HFFc6 (cell line): ENCODE measurements at regions not wholly inside any gene's neighbourhood (a gene's known extent, or its start where the extent isn't known, plus 50 kb on each side); places are given as distances from the start of the nearest gene placed in this dataset.
A peak's percentile ranks its signal among the peaks of the same experiment; 100 is the strongest.

ENCODE experiments used
- DNase-seq: peaks from one replicate; pipeline ENCODE4 v3.0.0-alpha.2; 2018
- H3K27ac Mint-ChIP-seq: 2 replicates; pipeline ENCODE4 v1.8.0; 2020; ENCODE audit warnings: mild to moderate bottlenecking, mixed read lengths
- H3K27me3 Mint-ChIP-seq: 2 replicates; pipeline ENCODE4 v1.8.0; 2021; ENCODE audit warnings: mild to moderate bottlenecking, moderate library complexity, mixed read lengths; ENCODE audit not compliant: insufficient read depth
- H3K36me3 Mint-ChIP-seq: 2 replicates; pipeline ENCODE4 v1.8.0; 2021; ENCODE audit warnings: low read depth, mixed read lengths
- H3K4me1 Mint-ChIP-seq: 2 replicates; pipeline ENCODE4 v1.8.0; 2020; ENCODE audit warnings: low read depth, mixed read lengths
- H3K4me3 Mint-ChIP-seq: 2 replicates; pipeline ENCODE4 v1.8.0; 2020; ENCODE audit warnings: mild to moderate bottlenecking, moderate library complexity, mixed read lengths
- H3K9me3 Mint-ChIP-seq: 2 replicates; pipeline ENCODE4 v1.8.0; 2020; ENCODE audit warnings: mild to moderate bottlenecking, mixed read lengths
- CTCF ChIP-seq: fragments of 200-600 bp; sonication (generic); IDR thresholded peaks from 2 replicates; pipeline ENCODE4 v1.5.0; 2021; ENCODE audit warnings: antibody characterized with exemption, mild to moderate bottlenecking

DNA sequence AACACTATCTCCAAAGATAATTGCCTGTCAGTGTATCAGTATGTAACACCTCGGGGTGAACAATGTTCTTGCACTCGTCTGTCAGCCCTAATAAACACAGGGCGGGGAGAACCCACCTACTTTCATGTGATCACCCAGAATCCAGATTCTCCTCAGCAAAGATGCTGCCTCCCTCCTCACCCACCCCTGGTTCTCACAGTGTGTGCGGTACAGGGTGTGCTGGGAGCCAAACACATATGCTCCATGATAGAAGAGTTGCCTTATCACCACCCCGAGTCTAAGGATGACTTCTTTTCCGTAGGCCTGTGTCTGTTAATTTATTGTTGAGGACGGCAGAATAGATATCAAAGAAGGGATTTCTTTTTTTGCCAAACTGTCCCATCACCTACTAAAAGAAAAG is 206.1 kb downstream of the TLE3 start:
- no peak for DNase-seq
- no peak overlapping the region for H3K27ac Mint-ChIP-seq
- peaks cover 50% of the 10 kb centered on the region for H3K27me3 Mint-ChIP-seq

DNA sequence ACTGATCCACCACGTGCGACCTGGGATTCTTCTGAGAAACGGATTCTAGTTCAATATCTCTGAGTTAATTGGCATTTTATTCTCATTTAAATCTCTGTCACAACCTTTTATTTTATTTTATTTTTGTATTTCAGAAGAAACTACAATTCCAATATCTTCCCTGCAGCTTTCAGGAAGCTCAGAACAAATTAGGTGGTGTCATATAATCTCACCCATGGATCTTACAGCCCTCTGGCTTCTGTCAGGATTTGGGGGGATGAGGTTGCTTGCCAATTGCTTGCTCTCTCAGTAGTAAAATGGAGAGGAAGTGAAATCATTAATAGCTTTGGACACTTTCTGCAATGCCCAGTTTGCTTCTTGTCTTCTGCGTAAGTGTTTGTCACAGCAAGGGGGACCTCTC is 205.4 kb downstream of the TLE3 start:
- H3K4me3 Mint-ChIP-seq, result no peak overlapping the region
- H3K4me1 Mint-ChIP-seq, result no peaks in the 10 kb centered on the region
- TF ChIP-seq CTCF, result no peak
- no peak for DNase-seq
- no peak overlapping the region for H3K27ac Mint-ChIP-seq
- peaks cover 51% of the 10 kb centered on the region for H3K27me3 Mint-ChIP-seq
- no peaks in the 10 kb centered on the region for H3K36me3 Mint-ChIP-seq
- H3K9me3 Mint-ChIP-seq, result no peaks in the 10 kb centered on the region; the same call in 1 of the 2 replicates

More for the DNA sequence above, 206.1 kb downstream of the TLE3 start:
- TF ChIP-seq CTCF, result no peak
- H3K4me1 Mint-ChIP-seq, result no peaks in the 10 kb centered on the region
- H3K36me3 Mint-ChIP-seq, result no peaks in the 10 kb centered on the region
- H3K9me3 Mint-ChIP-seq, result no peaks in the 10 kb centered on the region; the same call in 1 of the 2 replicates
- no peak overlapping the region for H3K4me3 Mint-ChIP-seq

DNA sequence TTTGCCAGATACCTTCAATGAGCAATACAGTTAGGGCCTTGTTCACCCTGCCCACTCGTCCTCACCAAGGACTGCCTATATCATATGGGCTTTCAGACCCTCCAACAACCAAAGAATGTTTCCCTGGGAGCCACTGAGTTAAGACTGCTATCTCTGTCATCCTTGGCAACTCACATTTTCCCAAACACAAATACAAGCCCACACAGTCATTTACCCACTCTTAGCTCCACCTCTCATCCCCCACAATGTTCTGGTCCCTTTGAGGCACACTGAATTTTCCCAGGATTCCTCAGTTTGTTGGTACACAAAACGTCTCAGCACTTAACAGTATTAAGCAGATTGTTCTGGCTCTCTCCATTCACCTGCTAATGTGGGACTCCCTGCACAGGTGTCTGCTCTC is 204.6 kb downstream of the TLE3 start:
- Mint-ChIP-seq H3K4me3 (no peak overlapping the region), H3K36me3 (no peaks in the 10 kb centered on the region), H3K27me3 (peaks cover 56% of the 10 kb centered on the region), H3K9me3 (no peaks in the 10 kb centered on the region; the same call in 1 of the 2 replicates), H3K27ac (no peak overlapping the region), H3K4me1 (no peaks in the 10 kb centered on the region)
- TF ChIP-seq CTCF, result no peak
- no peak for DNase-seq

GRCh38 chr15:69893863-69894262 is 203.9 kb downstream of the TLE3 start:
- H3K4me1 Mint-ChIP-seq, result no peaks in the 10 kb centered on the region
- H3K36me3 Mint-ChIP-seq, result no peaks in the 10 kb centered on the region
- no peak overlapping the region for H3K4me3 Mint-ChIP-seq
- DNase-seq, result peak; percentile 65
- TF ChIP-seq CTCF, result no peak
- no peak overlapping the region for H3K27ac Mint-ChIP-seq
- no peaks in the 10 kb centered on the region for H3K9me3 Mint-ChIP-seq
- H3K27me3 Mint-ChIP-seq, result peaks cover 58% of the 10 kb centered on the region

- H3K36me3 Mint-ChIP-seq, result no peaks in the 10 kb centered on the region
- DNase-seq, result no peak
- H3K27me3 Mint-ChIP-seq, result peaks cover 59% of the 10 kb centered on the region
- H3K9me3 Mint-ChIP-seq, result no peaks in the 10 kb centered on the region
- no peak for TF ChIP-seq CTCF
- H3K4me1 Mint-ChIP-seq, result no peaks in the 10 kb centered on the region
- no peak overlapping the region for H3K27ac Mint-ChIP-seq
- no peak overlapping the region for H3K4me3 Mint-ChIP-seq
These were observed 202.5 kb downstream of the TLE3 start for GRCh38 chr15:69895202-69895601.

- Mint-ChIP-seq H3K27ac (no peak overlapping the region), H3K4me1 (no peaks in the 10 kb centered on the region), H3K36me3 (no peaks in the 10 kb centered on the region), H3K27me3 (peaks cover 55% of the 10 kb centered on the region), H3K9me3 (no peaks in the 10 kb centered on the region), H3K4me3 (no peak overlapping the region)
- TF ChIP-seq CTCF, result no peak
- no peak for DNase-seq
These were observed 201.1 kb downstream of the TLE3 start for GRCh38 chr15:69896606-69897005.
